OCI-LY3 (cell line): ENCODE measurements at regions not wholly inside any gene's neighbourhood (a gene's known extent, or its start where the extent isn't known, plus 50 kb on each side); places are given as distances from the start of the nearest gene placed in this dataset.
"Not testable (repeated sequence)": the region's sequence is repeated elsewhere in the genome, so short reads cannot be mapped to it uniquely, and the experiment has no call there.

ENCODE experiments used
- EZH2phosphoT487 ChIP-seq: fragments of 200-600 bp; shearing (Covaris generic); IDR thresholded peaks from 2 replicates; pipeline ENCODE4 v1.6.1; 2018; ENCODE audit warnings: antibody characterized with exemption, mixed run types, low read depth
- TF ChIP-seq, protein P1 (sequence below): fragments of 200-600, 300-600 bp; sonication (generic); IDR thresholded peaks from 2 replicates; pipeline ENCODE4 v1.5.1; 2014; ENCODE audit warnings: antibody characterized with exemption, low read length, low read depth

DNA sequence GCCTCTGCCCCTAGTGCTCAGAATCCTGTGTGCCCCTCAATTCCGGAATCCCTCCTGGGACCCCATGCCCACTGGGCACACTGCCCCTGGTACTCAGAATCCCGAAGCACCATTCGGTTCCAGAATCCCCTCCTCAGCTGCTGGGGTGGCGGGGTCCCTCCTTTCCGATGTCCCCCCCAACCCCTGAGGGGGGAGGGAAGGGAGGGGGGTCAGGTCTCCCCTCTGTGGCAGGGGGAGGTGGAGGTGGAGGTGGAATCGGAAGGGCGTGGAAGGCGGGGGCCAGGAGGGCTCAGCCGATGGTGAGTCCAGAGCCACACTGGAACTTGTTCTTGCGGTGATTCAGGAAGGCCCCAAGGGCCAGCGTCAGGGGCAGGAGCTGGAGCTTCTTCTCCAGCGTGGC is 164.3 kb downstream of the POTEM start:
- TF ChIP-seq, protein P1, sequence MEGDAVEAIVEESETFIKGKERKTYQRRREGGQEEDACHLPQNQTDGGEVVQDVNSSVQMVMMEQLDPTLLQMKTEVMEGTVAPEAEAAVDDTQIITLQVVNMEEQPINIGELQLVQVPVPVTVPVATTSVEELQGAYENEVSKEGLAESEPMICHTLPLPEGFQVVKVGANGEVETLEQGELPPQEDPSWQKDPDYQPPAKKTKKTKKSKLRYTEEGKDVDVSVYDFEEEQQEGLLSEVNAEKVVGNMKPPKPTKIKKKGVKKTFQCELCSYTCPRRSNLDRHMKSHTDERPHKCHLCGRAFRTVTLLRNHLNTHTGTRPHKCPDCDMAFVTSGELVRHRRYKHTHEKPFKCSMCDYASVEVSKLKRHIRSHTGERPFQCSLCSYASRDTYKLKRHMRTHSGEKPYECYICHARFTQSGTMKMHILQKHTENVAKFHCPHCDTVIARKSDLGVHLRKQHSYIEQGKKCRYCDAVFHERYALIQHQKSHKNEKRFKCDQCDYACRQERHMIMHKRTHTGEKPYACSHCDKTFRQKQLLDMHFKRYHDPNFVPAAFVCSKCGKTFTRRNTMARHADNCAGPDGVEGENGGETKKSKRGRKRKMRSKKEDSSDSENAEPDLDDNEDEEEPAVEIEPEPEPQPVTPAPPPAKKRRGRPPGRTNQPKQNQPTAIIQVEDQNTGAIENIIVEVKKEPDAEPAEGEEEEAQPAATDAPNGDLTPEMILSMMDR = not testable (repeated sequence)
- not testable (repeated sequence) for TF ChIP-seq EZH2phosphoT487
